Right lobe of liver (tissue), 6 donors: ENCODE measurements at regions not wholly inside any gene's neighbourhood (a gene's known extent, or its start where the extent isn't known, plus 50 kb on each side); places are given as distances from the start of the nearest gene placed in this dataset.

Experiments
- ATAC-seq, 4 donors: fragments of 200-7000 bp; cut with Tn5 transposase; one replicate each; pipeline ENCODE4 v1.9.1; 2020; ENCODE audit warnings: mild to moderate bottlenecking in 4 of 4, moderate library complexity in 4 of 4
- DNase-seq, 3 donors: peaks; one replicate each; pipeline ENCODE4 v3.0.0-alpha.2; 2020
- H3K27ac ChIP-seq, 3 donors: fragments of 200-600 bp; one replicate each; pipeline ENCODE4 v1.8.0; 2022
- H3K27me3 ChIP-seq, 2 donors: fragments of 200-600 bp; one replicate each; pipeline ENCODE4 v1.8.0; 2022
- H3K36me3 ChIP-seq, 4 donors: fragments of 200-600 bp; sonication (generic) in 1 of 4; one replicate each; pipeline versions ENCODE4 v1.5.1 to v1.8.0; 2017 to 2022; ENCODE audit warnings: control low read depth in 1 of 4
- H3K4me1 ChIP-seq, 4 donors: fragments of 200-600 bp; sonication (generic) in 1 of 4; one replicate each; pipeline versions ENCODE4 v1.5.1 to v1.8.0; 2017 to 2022; ENCODE audit warnings: control low read depth in 1 of 4
- H3K4me3 ChIP-seq, 3 donors: fragments of 200-600 bp; one replicate each; pipeline ENCODE4 v1.8.0; 2022
- H3K9me3 ChIP-seq, 4 donors: fragments of 200-600 bp; sonication (generic) in 1 of 4; one replicate each; pipeline versions ENCODE4 v1.5.1 to v1.8.0; 2017 to 2022; ENCODE audit warnings: control low read depth in 1 of 4
- CTCF ChIP-seq, 4 donors: fragments of 200-600 bp in 3 of 4; fragments of 450-650 bp in 1 of 4; IDR thresholded peaks; one replicate each; pipeline versions ENCODE4 v1.5.1 to v1.8.0; 2016 to 2022; ENCODE audit warnings: antibody characterized with exemption in 4 of 4, mild to moderate bottlenecking in 2 of 4
- POLR2A ChIP-seq: fragments of 450-650 bp; IDR thresholded peaks from one replicate; pipeline ENCODE4 v1.6.1; 2017; ENCODE audit warnings: antibody characterized with exemption, mild to moderate bottlenecking
- WGBS: methylation state at CpG from one replicate; pipeline ENCODE4 v1.1.6; 2018; ENCODE audit warnings: low coverage, low lambda C conversion rate; ENCODE audit not compliant: insufficient coverage; ENCODE audit errors: missing lambda C conversion rate; 5-methylcytosine and 5-hydroxymethylcytosine counted together
- intact Hi-C, 2 donors: fragments of 100-400 bp; cut with DNase I; formaldehyde crosslinking; loops; one replicate each; pipeline versions ENCODE4 v1.11.2 to v1.14.1; 2022
- donor health status: DM: no; HTN: yes; CAD: no.
- donor health status: DM: no; HTN: no; CAD: no.
- donor health status: DM: no; HTN: no; CAD: no.
- donor health status: DM: no; HTN: yes; CAD: no.
- donor health status: DM: no; HTN: yes; CAD: no.

- no peaks in the 10 kb centered on the region for H3K36me3 ChIP-seq
- peaks cover 0 to 10% of the 10 kb centered on the region in 2 donors for H3K27me3 ChIP-seq
- DNase-seq (no peak), ATAC-seq (peak in 1 of 4 donors; percentile 25)
- intact Hi-C loops = no loop called here
- TF ChIP-seq POLR2A (no peak), CTCF (IDR thresholded peaks at IDR 0.05) (no peak)
- H3K4me3 ChIP-seq = no peak overlapping the region
- 29% methylated on average over 4 of the region's 4 CpGs for WGBS
- no peaks in the 10 kb centered on the region for H3K9me3 ChIP-seq
- H3K4me1 ChIP-seq = no peaks in the 10 kb centered on the region
- H3K27ac ChIP-seq = no peak overlapping the region
Measured at GRCh38 chrX:55546956-55547355, 57.3 kb upstream of the USP51 start.
